Nucleus accumbens (tissue), 56 donors: ENCODE measurements at regions not wholly inside any gene's neighbourhood (a gene's known extent, or its start where the extent isn't known, plus 50 kb on each side); places are given as distances from the start of the nearest gene placed in this dataset.
"Not testable (repeated sequence)": the region's sequence is repeated elsewhere in the genome, so short reads cannot be mapped to it uniquely, and the experiment has no call there.

Experiments used
- DNase-seq, 56 donors: peaks; one replicate each; lab custom pipeline; 2025; lab: John Stamatoyannopoulos, UW

- DNase-seq = no peak
These were observed 57.1 kb upstream of the GATA2 start for GRCh38 chr3:128550113-128550440.

GRCh38 chr3:128549283-128550112 lies 56.5 kb upstream of the GATA2 start:
- peak in 4 of 56 donors; percentile 5 to 27 (median 15) for DNase-seq

GRCh38 chr3:128548426-128549282 lies 55.7 kb upstream of the GATA2 start:
- no peak for DNase-seq

GRCh38 chr3:128548021-128548420 lies 55.0 kb upstream of the GATA2 start:
- no peak for DNase-seq

DNA sequence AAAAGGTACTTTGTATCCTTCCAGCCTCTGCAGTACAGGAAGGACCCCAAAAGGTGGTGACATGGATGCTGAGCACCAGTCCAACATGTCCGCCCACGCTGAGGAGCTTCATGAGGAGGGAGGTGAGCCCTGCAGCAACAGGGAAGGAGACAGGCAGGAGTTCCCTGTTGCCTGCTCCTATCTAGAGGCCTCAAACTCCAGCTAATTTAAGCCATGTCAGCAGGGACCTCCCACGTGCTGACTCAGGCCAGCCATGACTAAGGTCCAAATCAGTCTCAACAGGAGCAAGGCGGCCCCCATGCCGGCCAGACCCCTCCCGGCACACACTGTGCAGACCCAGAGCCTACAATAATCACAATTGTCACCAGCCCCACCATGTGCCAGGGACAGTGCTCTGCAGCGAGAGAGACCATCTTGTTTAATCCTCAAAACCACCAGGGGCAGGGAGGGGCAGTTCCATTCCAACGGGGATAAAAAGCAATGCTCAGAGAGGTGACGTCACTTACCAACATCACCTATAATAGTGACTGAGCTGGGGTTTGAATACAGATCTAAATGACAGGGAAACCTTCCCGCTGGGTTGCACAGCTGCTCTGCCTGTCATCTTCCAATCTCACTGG lies 54.5 kb upstream of the GATA2 start:
- DNase-seq = no peak

GRCh38 chr3:128546646-128547045 lies 53.6 kb upstream of the GATA2 start:
- DNase-seq = no peak

DNA sequence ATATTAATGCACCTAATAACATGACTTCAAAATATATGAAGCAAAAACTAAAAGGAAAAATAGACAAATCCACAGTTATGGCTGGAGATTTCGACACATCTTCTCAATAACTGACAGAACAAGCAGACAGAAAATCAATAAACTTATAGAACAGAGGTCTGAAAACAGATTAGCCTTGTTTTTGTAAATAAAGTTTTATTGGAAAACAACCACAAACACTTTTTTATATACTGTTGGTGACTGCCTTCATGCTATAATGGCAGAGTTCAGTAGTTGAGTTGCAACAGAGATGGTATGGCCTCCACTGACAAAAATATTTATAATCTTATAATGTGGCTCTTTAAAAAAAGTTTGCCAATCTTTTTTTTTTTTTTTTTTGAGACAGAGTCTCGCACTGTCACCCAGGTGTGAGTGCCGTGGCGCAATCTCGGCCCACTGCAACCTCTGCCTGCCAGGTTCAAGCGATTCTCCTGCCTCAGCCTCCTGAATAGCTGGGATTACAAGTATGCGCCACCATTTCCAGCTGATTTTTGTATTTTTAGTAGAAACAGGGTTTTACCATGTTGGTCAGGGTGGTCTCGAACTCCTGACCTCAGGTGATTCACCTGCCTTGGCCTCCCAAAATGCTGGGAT lies 52.2 kb upstream of the GATA2 start:
- no peak for DNase-seq

- no peak for DNase-seq
These were observed 51.2 kb upstream of the GATA2 start for GRCh38 chr3:128544190-128544589.

GRCh38 chr3:128543570-128544174 lies 50.7 kb upstream of the GATA2 start:
- not testable (repeated sequence) for DNase-seq
